ENCODE measurements at regions not wholly inside any gene's neighbourhood (a gene's known extent, or its start where the extent isn't known, plus 50 kb on each side); places are given as distances from the start of the nearest gene placed in this dataset.

- Mint-ChIP-seq H3K4me3 (no peak overlapping the region), H3K36me3 (ENCODE audit: low read depth) (peaks cover 13% of the 10 kb centered on the region; the same call in 2 of the 3 replicates), H3K4me1 (peaks cover under 1% of the 10 kb centered on the region), H3K9me3 (peaks cover 24% of the 10 kb centered on the region), H3K27me3 (ENCODE audit: insufficient read depth, low read depth, poor library complexity) (no peaks in the 10 kb centered on the region), H3K27ac (no peak overlapping the region)
- Histone ChIP-seq H4K20me1 (replicated peaks; ENCODE audit: insufficient read depth) (no peaks in the 10 kb centered on the region), H3K36me3 (ENCODE audit: insufficient read depth) (0 out of 2 replicates have a peak, but pooled peaks cover 5% of the 10 kb centered on the region), H3K4me2 (no peak overlapping the region), H3K9me2 (ENCODE audit: insufficient read depth) (peaks cover 4% of the 10 kb centered on the region; the same call in 1 of the 2 replicates), H3K27ac (ENCODE audit: low read depth) (no peak overlapping the region), H2AFZ (no peak overlapping the region), H3K79me2 (replicated peaks; ENCODE audit: insufficient read depth) (no peaks in the 10 kb centered on the region), H3K4me1 (ENCODE audit: insufficient read depth) (no peaks in the 10 kb centered on the region), H3F3A (replicated peaks; ENCODE audit: low read depth) (no peaks in the 10 kb centered on the region), H3K27me3 (ENCODE audit: insufficient read depth) (no peaks in the 10 kb centered on the region), H3K4me3 (no peak overlapping the region)
- TF ChIP-seq EZH2 (IDR thresholded peaks at IDR 0.05; ENCODE audit: low read depth, unreplicated experiment), result no peak
- no peak for TF ChIP-seq CREB1 (CRISPR knock-in tag; IDR thresholded peaks at IDR 0.05; ENCODE audit: low read depth)
- no peak for TF ChIP-seq NANOG (IDR thresholded peaks at IDR 0.05; ENCODE audit: borderline replicate concordance)
- TF ChIP-seq, protein P1, sequence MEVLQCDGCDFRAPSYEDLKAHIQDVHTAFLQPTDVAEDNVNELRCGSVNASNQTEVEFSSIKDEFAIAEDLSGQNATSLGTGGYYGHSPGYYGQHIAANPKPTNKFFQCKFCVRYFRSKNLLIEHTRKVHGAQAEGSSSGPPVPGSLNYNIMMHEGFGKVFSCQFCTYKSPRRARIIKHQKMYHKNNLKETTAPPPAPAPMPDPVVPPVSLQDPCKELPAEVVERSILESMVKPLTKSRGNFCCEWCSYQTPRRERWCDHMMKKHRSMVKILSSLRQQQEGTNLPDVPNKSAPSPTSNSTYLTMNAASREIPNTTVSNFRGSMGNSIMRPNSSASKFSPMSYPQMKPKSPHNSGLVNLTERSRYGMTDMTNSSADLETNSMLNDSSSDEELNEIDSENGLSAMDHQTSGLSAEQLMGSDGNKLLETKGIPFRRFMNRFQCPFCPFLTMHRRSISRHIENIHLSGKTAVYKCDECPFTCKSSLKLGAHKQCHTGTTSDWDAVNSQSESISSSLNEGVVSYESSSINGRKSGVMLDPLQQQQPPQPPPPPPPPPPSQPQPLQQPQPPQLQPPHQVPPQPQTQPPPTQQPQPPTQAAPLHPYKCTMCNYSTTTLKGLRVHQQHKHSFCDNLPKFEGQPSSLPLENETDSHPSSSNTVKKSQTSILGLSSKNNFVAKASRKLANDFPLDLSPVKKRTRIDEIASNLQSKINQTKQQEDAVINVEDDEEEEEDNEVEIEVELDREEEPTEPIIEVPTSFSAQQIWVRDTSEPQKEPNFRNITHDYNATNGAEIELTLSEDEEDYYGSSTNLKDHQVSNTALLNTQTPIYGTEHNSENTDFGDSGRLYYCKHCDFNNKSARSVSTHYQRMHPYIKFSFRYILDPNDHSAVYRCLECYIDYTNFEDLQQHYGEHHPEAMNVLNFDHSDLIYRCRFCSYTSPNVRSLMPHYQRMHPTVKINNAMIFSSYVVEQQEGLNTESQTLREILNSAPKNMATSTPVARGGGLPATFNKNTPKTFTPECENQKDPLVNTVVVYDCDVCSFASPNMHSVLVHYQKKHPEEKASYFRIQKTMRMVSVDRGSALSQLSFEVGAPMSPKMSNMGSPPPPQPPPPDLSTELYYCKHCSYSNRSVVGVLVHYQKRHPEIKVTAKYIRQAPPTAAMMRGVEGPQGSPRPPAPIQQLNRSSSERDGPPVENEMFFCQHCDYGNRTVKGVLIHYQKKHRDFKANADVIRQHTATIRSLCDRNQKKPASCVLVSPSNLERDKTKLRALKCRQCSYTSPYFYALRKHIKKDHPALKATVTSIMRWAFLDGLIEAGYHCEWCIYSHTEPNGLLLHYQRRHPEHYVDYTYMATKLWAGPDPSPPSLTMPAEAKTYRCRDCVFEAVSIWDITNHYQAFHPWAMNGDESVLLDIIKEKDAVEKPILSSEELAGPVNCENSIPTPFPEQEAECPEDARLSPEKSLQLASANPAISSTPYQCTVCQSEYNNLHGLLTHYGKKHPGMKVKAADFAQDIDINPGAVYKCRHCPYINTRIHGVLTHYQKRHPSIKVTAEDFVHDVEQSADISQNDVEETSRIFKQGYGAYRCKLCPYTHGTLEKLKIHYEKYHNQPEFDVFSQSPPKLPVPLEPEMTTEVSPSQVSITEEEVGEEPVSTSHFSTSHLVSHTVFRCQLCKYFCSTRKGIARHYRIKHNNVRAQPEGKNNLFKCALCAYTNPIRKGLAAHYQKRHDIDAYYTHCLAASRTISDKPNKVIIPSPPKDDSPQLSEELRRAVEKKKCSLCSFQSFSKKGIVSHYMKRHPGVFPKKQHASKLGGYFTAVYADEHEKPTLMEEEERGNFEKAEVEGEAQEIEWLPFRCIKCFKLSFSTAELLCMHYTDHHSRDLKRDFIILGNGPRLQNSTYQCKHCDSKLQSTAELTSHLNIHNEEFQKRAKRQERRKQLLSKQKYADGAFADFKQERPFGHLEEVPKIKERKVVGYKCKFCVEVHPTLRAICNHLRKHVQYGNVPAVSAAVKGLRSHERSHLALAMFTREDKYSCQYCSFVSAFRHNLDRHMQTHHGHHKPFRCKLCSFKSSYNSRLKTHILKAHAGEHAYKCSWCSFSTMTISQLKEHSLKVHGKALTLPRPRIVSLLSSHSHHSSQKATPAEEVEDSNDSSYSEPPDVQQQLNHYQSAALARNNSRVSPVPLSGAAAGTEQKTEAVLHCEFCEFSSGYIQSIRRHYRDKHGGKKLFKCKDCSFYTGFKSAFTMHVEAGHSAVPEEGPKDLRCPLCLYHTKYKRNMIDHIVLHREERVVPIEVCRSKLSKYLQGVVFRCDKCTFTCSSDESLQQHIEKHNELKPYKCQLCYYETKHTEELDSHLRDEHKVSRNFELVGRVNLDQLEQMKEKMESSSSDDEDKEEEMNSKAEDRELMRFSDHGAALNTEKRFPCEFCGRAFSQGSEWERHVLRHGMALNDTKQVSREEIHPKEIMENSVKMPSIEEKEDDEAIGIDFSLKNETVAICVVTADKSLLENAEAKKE (CRISPR knock-in tag; IDR thresholded peaks at IDR 0.05), result no peak
- TF ChIP-seq ETS1 (IDR thresholded peaks at IDR 0.05), result no peak
- TF ChIP-seq JUNB (IDR thresholded peaks at IDR 0.05; ENCODE audit: unreplicated experiment), result no peak
- TF ChIP-seq ZNF114 (CRISPR knock-in tag; IDR thresholded peaks at IDR 0.05), result no peak
- no peak for TF ChIP-seq ZNF331 (CRISPR knock-in tag; IDR thresholded peaks at IDR 0.05; ENCODE audit: low read depth)
- no peak for TF ChIP-seq REST (IDR thresholded peaks at IDR 0.05; ENCODE audit: unreplicated experiment)
- DNase-seq (ENCODE audit: low spot score) (no peak), ATAC-seq (no peak)
Measured at GRCh38 chr11:128093689-128094088, 493.7 kb downstream of the ETS1 start.

Measured in GM23338 (cell line).